ENCODE measurements at regions not wholly inside any gene's neighbourhood (a gene's known extent, or its start where the extent isn't known, plus 50 kb on each side); places are given as distances from the start of the nearest gene placed in this dataset.

- TF ChIP-seq CTCF (conservative IDR thresholded peaks at IDR 0.05; ENCODE audit: low read depth in 2 of 2) (no peak), POLR2AphosphoS5 (IDR thresholded peaks at IDR 0.05; ENCODE audit: low read depth) (no peak), EZH2 (IDR thresholded peaks at IDR 0.05; ENCODE audit: low read depth, unreplicated experiment) (no peak), REST (IDR thresholded peaks at IDR 0.05; ENCODE audit: unreplicated experiment) (no peak)
- TF ChIP-seq, protein P1, sequence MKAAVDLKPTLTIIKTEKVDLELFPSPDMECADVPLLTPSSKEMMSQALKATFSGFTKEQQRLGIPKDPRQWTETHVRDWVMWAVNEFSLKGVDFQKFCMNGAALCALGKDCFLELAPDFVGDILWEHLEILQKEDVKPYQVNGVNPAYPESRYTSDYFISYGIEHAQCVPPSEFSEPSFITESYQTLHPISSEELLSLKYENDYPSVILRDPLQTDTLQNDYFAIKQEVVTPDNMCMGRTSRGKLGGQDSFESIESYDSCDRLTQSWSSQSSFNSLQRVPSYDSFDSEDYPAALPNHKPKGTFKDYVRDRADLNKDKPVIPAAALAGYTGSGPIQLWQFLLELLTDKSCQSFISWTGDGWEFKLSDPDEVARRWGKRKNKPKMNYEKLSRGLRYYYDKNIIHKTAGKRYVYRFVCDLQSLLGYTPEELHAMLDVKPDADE (IDR thresholded peaks at IDR 0.05) = no peak
Measured at GRCh38 chr2:145198555-145198954, 678.6 kb upstream of the ZEB2 start.

Data from GM23338 (cell line).